Neural crest cell (in vitro differentiated cells): ENCODE measurements at regions not wholly inside any gene's neighbourhood (a gene's known extent, or its start where the extent isn't known, plus 50 kb on each side); places are given as distances from the start of the nearest gene placed in this dataset.

Experiments used
- DNase-seq: peaks from one replicate; pipeline ENCODE4 v3.0.0; 2021; ENCODE audit warnings: low read depth, mixed read lengths, low spot score
- H3K27ac Mint-ChIP-seq: one replicate; pipeline ENCODE4 v1.8.0; 2021; ENCODE audit warnings: mild to moderate bottlenecking, mixed read lengths; ENCODE audit not compliant: unreplicated experiment
- H3K27me3 Mint-ChIP-seq: 2 replicates; pipeline ENCODE4 v1.8.0; 2021; ENCODE audit warnings: low read depth, mild to moderate bottlenecking, mixed read lengths
- H3K36me3 Mint-ChIP-seq: 2 replicates; pipeline ENCODE4 v1.8.0; 2021; ENCODE audit warnings: low read depth, mild to moderate bottlenecking, mixed read lengths
- H3K4me1 Mint-ChIP-seq: 2 replicates; pipeline ENCODE4 v1.8.0; 2021; ENCODE audit warnings: mixed read lengths
- H3K4me3 Mint-ChIP-seq: one replicate; pipeline ENCODE4 v1.8.0; 2021; ENCODE audit warnings: mild to moderate bottlenecking, mixed read lengths
- H3K9me3 Mint-ChIP-seq: 2 replicates; pipeline ENCODE4 v1.8.0; 2021; ENCODE audit warnings: mixed read lengths
- CTCF ChIP-seq: fragments of 200-600 bp; sonication (generic); conservative IDR thresholded peaks from 2 replicates; pipeline ENCODE4 v1.5.0; 2021; ENCODE audit warnings: antibody characterized with exemption, mild to moderate bottlenecking

GRCh38 chr10:81145975-81146374 is 608.3 kb downstream of the SH2D4B start:
- H3K4me3 Mint-ChIP-seq = no peak overlapping the region
- H3K27ac Mint-ChIP-seq = no peak overlapping the region
- DNase-seq = no peak
- H3K9me3 Mint-ChIP-seq = no peaks in the 10 kb centered on the region
- no peaks in the 10 kb centered on the region for H3K4me1 Mint-ChIP-seq
- H3K36me3 Mint-ChIP-seq = no peaks in the 10 kb centered on the region
- no peaks in the 10 kb centered on the region for H3K27me3 Mint-ChIP-seq
- TF ChIP-seq CTCF = no peak

- no peak overlapping the region for H3K4me3 Mint-ChIP-seq
- no peak overlapping the region for H3K27ac Mint-ChIP-seq
- no peak for TF ChIP-seq CTCF
- no peaks in the 10 kb centered on the region for H3K9me3 Mint-ChIP-seq
- no peak for DNase-seq
- H3K4me1 Mint-ChIP-seq = no peaks in the 10 kb centered on the region
- no peaks in the 10 kb centered on the region for H3K36me3 Mint-ChIP-seq
- no peaks in the 10 kb centered on the region for H3K27me3 Mint-ChIP-seq
Measured at GRCh38 chr10:81146436-81146835, 608.7 kb downstream of the SH2D4B start.

GRCh38 chr10:81152656-81153055 is 615.0 kb downstream of the SH2D4B start:
- Mint-ChIP-seq H3K27me3 (no peaks in the 10 kb centered on the region), H3K36me3 (no peaks in the 10 kb centered on the region), H3K4me1 (no peaks in the 10 kb centered on the region), H3K27ac (no peak overlapping the region), H3K4me3 (no peak overlapping the region), H3K9me3 (no peaks in the 10 kb centered on the region)
- TF ChIP-seq CTCF = no peak
- DNase-seq = no peak

- no peak for TF ChIP-seq CTCF
- H3K4me1 Mint-ChIP-seq = no peaks in the 10 kb centered on the region
- H3K27ac Mint-ChIP-seq = no peak overlapping the region
- no peaks in the 10 kb centered on the region for H3K27me3 Mint-ChIP-seq
- H3K36me3 Mint-ChIP-seq = no peaks in the 10 kb centered on the region
- H3K9me3 Mint-ChIP-seq = no peaks in the 10 kb centered on the region
- DNase-seq = no peak
- H3K4me3 Mint-ChIP-seq = no peak overlapping the region
Measured at GRCh38 chr10:81157681-81158080, 620.0 kb downstream of the SH2D4B start.

- no peaks in the 10 kb centered on the region for H3K36me3 Mint-ChIP-seq
- H3K4me3 Mint-ChIP-seq = no peak overlapping the region
- no peak for DNase-seq
- no peaks in the 10 kb centered on the region for H3K4me1 Mint-ChIP-seq
- H3K27ac Mint-ChIP-seq = no peak overlapping the region
- peaks cover 6% of the 10 kb centered on the region for H3K9me3 Mint-ChIP-seq
- H3K27me3 Mint-ChIP-seq = no peaks in the 10 kb centered on the region
- no peak for TF ChIP-seq CTCF
Measured at GRCh38 chr10:81177651-81178244, 640.0 kb downstream of the SH2D4B start.
